HG03565 (cell line): ENCODE measurements at regions not wholly inside any gene's neighbourhood (a gene's known extent, or its start where the extent isn't known, plus 50 kb on each side); places are given as distances from the start of the nearest gene placed in this dataset.

ENCODE experiments used
- ATAC-seq: cut with Tn5 transposase; IDR thresholded peaks from one replicate; pipeline ENCODE4 v1.9.1; 2021; ENCODE audit warnings: mild to moderate bottlenecking, moderate library complexity; ENCODE audit not compliant: unreplicated experiment

DNA sequence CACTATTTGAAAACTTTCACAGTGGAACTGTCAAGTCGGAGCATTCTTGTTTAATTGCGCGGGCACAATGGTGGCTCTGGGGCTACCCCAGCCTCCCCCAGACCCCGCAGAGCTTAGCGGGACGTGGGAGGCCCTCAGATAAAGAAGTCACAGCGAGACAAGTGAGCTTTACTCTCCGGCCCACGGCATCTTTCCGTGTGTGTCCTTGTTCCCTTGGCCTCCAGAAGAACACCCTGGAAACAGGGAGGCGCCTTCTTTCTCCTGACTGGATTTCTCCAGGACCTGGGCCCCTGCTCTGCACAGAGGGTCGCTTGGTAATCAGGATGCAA is 382.8 kb downstream of the RRAGC start:
- ATAC-seq = no peak

GRCh38 chr1:38476111-38476849 is 383.3 kb downstream of the RRAGC start:
- no peak for ATAC-seq

GRCh38 chr1:38475624-38476005 is 384.0 kb downstream of the RRAGC start:
- ATAC-seq = no peak

DNA sequence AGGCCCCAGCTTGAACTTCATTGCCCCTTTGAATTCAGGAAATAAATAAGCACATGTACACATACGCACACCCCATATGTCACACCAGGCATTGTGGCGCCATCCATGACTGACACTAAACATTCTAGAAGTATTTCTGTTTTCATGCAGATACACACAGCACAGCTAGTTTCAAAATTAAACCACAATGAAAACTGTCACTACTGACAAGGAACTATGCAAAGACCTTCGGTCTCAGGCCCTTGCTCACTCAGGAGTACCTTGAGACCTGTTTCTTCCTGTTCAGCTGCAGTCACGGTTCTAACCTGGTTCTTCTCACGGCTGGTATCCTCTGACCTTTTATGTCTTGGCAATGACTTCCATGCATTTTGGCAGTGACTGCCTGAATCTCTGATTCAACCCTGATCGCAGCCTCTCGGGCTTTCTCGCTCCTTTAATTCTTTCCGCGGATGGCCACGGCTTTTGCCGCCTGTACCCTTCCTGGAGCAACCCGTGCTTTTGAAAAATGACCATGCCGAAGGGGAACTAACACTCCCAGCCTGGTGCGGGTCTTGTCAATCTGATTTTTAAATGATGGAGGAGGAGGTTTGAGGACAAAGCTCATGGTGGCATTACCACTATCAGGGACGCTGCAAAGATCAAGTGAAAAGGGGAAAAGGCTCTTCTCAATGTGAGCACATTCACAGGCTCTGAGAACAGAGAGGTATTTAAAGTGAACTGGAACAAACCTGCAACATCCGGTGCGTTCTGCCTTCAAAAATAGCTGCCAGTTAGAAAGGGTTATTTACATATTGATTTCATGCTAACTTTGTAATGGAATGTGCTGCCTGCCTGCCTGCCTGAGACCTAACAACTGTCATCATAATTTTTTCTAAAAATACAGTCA is 384.6 kb downstream of the RRAGC start:
- ATAC-seq = peak; percentile 79

- no peak for ATAC-seq
These were observed 393.1 kb downstream of the RRAGC start for GRCh38 chr1:38466487-38466886.

GRCh38 chr1:38465460-38465859 is 394.1 kb downstream of the RRAGC start:
- ATAC-seq = no peak

DNA sequence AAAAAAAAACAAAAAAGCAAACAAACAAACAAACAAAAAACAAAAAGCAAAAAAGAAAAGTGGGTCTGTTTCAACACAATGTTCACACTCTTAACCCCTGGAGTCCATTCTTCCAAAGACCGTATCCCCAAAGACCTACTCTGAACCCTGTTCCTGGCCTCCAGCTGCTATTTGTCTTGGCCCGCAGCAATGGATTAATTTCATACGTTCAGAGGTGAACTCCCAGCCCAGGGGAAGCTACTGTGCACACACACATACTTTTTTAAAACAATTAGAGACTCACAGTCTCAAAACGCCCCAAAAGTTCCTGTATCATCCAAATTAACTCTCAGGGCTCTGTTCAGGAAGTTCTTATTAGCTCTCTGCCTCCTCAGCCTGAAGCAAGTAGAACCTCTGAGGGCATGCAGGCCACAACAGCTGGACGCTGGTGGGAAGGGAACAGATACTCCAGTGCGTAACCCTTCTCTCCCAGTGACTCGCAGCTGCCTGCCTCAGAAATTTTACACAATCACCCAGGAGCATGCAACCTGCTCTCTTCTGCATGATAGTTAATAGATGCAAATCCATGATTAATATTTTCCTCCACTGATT is 395.4 kb downstream of the RRAGC start:
- no peak for ATAC-seq

DNA sequence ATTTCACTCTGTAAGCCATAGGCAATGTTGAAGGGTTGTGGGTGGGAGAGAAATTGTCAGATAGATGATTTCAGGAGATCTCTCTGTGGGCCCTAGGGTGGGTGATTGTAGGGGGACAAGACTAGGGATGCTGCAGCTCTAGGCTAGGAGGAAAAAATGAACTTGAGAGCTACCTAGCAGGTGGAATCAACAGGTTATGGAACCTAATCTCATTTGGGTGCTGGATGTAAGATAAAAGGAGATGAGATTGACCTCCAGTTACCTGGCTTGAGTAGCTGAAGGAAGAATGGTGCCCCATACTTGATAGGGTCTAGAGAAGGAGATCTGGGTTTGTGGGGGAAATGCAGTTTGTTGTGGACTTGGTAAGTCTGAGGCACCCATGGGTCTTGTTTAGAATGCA is 396.5 kb downstream of the RRAGC start:
- ATAC-seq = no peak

DNA sequence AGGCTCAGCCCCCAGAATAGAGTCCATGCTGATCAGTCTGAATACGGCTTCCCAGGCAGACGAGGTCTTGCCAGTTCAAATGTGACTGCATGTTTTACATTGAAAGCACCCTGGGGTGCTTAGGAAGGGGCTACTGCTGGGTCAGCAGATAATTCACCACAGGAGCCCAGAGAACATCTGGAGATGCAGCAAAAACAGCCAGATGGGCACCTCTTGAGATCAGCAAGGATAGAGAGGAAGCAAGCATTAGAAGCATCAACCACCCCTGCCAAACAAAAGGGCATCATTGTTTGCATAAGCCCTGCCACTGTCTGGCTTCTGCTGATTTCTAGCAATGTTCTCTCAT is 403.1 kb downstream of the RRAGC start:
- no peak for ATAC-seq

DNA sequence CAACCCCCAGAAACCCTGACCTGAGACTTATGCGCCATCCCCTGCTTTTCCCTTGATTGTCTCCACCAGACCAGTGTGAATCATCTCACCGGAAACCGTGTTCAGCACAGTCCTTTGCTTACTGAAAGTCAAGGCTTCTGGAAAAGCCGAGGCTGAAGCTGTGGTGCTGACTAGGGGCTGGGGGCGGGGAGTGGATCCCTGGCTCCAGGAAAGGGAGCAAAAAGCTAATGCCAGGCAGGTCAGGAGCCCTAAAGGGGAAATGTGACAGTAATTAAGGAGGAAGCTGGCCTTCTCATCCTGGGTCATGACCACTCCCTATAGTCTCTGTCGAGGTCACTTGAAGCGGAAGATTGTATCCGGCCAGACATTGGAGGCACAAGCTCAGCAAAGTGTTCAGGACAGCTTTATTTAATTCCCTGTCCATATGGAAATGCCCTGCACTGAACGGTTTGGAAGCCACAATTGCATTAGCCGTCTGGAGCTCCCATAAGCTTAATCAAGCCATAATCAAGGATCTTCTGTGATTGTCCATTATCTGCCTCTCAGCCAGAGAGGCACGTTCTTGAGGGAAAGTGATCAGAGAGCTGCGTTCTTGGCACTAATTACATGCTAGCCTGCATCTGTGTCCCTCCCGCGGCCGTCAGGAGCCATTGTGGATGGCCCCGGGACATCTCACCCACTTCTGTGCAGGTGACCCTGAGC is 403.6 kb downstream of the RRAGC start:
- no peak for ATAC-seq

DNA sequence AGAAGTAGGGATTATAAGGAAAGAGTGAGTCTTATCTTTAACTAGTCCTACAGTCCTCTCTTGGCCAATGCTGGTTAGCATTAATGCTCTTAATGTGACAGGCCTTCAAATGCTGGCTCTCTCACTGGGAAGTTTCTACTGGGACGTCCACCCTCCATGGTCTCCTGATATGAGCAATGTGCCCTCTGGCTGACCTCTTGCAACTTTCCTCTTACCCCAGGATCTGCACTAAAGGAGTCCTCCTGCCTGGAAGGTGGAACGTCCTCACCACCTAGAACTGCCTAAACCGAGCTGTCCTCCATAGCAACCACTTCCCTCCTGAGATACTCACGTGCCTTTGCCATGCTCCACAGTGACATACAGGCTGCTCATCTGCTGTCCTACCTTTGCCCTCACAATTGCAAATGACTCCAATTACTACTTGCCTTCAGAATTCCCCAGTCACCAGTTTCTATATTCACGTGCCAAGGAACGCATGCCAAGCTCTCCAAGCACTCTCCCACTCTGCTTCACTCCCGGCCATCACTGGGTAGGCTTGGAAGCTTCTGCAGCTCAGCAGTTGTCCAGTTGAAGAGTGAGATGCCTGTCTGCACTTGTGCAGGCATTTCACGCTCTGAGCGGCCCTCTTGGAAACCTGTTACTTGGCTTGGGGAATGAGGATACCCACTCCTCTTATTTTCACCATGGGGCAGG is 404.7 kb downstream of the RRAGC start:
- no peak for ATAC-seq

GRCh38 chr1:38454236-38454635 is 405.3 kb downstream of the RRAGC start:
- no peak for ATAC-seq

GRCh38 chr1:38452246-38452645 is 405.7 kb upstream of the POU3F1 start:
- ATAC-seq = no peak

DNA sequence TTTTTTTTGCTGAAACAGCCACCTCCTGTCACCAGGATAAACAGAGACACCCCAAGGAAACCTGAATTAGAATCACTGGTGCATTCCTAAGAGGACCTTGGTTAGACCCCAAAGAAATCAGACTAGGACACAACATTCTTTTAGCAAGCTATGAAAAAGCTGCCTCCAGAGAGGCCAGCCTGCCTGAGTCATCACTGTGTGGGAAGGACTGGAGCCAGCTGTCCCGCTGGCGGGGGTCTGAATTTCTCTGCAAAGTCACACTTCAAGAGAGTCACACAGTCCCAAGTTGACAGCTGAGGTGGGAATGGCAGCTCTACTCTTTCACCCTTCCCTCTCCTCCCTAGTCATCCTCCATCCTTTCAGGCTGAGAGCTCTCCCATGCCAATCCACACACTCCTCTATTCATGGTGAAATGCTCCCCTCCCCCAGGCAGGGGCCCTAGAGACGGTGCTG is 405.0 kb upstream of the POU3F1 start:
- ATAC-seq = no peak

GRCh38 chr1:38448893-38449292 is 402.3 kb upstream of the POU3F1 start:
- no peak for ATAC-seq

DNA sequence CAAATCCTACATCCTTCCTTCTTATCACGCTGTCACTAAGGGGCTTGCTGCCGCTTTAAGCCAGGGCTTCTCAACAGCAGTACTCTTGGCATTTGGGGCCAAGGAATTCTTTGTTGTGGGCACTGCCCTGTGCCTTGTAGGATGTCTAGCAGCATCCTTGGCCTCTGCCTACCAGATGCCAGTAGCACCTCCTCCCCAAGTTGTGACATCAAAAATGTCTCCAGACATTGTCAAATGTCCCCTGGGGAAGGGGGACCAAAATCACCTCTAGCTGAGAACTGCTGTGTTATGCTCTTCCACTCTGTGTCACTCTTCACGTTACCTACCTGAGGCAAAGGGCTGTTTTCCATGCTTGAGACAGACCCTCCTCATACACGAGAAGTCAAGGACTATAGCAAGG is 400.3 kb upstream of the POU3F1 start:
- no peak for ATAC-seq

GRCh38 chr1:38444770-38445442 is 398.3 kb upstream of the POU3F1 start:
- no peak for ATAC-seq

DNA sequence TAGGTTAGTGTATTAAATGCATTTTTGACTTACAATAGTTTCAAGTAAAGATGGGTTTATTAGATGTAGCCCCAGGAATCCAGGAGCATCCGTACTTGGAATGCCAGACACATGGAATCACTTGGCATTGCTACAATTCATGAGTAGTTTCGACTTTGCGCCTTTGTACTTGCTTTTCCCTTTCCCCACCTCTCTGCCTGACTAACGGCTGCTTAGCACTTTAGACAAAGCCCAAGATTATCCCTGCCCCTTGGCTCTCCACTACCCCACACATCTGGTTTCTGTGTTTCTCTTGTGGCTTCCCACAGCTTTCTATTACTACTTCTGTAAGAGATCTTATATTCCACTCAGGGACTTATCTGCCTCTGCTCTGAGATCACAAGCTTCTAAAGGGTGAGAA is 397.7 kb upstream of the POU3F1 start:
- ATAC-seq = no peak

DNA sequence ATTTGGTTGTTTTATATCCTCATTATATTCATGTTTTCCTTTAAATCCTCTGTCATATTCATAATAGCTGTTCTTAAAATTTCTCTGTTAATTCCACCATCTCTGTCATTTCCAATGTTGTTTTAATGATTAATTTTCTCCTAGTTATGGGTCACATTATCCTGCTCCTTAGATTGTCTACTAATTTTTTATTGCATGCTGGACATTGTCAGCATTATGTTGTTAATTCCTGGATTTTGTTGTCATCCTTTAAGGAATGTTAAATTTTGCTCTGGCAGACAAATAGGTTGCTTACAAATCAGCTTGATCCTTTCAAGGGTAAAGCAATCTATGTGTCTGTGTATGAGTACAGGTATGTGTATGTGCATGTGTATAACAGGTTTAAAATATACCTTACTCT is 393.8 kb upstream of the POU3F1 start:
- no peak for ATAC-seq

DNA sequence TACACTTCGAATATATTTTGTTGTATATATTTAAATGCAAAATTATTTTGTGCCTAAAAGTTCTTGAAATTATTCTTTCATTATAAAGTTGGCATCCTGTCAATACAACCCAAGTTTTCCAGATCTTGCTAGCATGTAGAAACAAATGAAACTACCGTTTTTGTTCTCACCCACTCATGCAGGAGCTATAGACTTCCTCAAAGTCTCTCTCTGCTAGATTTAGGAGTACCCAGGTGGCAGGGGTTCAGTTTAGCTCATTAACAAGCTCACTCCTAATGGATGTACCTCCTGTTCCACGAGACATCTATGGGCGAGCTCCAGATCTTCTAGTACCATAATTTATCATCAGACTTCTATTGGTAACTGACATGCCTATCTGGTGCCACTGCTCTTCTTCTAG is 390.2 kb upstream of the POU3F1 start:
- ATAC-seq = no peak
